GM13976 (cell line): ENCODE measurements at regions not wholly inside any gene's neighbourhood (a gene's known extent, or its start where the extent isn't known, plus 50 kb on each side); places are given as distances from the start of the nearest gene placed in this dataset.
"Not testable (repeated sequence)": the region's sequence is repeated elsewhere in the genome, so short reads cannot be mapped to it uniquely, and the experiment has no call there.

Source experiments
- DNase-seq: peaks from one replicate; pipeline ENCODE4 v3.0.0; 2012; ENCODE audit warnings: low spot score
- in situ Hi-C: fragments of 300-500 bp; cut with MboI; formaldehyde crosslinking; loops from one replicate; pipeline ENCODE4 v1.12.0; 2022; ENCODE audit warnings: low sequenced_read_pairs, mixed read lengths, inconsistent platforms; ENCODE audit not compliant: unreplicated experiment
- TF ChIP-seq, protein P1 (sequence below): IDR thresholded peaks from 2 replicates; pipeline ENCODE4 v1.5.1; 2012; ENCODE audit warnings: borderline replicate concordance, mild to moderate bottlenecking; ENCODE audit not compliant: insufficient read depth; ENCODE audit errors: extremely low read depth, missing control alignments, control extremely low read depth

DNA sequence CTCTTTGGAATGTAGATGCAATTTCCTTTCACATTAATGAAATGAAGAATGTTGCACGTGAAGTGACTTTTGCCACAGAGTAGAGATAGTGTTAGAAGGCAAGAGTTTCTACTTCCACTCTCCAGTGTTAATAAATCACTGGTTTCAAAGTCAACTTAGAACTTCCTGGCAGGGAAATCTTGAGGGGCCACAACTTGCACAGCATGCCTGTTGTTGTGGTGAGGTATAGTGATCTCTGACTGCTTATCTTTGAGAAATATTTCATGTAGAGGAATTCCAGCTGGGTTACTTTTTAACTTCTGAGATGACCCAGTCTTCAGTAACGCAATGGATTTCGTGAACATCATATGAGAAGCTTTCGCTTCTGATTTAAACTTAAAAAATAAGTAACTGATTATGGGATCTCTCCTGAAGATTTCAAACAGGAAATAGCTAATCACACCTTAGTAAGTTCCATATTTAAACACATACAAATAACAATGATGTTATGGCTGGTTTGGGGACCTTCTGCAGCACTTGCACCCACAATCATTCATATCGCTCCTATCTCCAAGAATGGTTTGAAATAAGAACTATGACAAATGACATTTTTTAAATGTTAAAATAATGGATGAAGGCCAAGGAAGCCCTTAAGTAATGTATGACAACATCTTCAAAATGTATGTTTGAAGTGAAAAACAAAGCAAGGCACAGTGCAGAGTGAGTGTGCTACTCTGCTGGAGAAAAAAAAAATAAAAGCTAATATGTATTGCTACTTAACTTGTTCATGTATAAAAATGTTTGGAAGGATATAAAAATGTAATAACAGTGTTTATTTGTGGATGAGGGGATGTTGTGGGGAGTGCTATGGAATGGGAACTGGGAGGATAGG, 726.5 kb upstream of the NECTIN3 start:
- DNase-seq, result no peak
- in situ Hi-C loops, result no loop called here
- TF ChIP-seq, protein P1, sequence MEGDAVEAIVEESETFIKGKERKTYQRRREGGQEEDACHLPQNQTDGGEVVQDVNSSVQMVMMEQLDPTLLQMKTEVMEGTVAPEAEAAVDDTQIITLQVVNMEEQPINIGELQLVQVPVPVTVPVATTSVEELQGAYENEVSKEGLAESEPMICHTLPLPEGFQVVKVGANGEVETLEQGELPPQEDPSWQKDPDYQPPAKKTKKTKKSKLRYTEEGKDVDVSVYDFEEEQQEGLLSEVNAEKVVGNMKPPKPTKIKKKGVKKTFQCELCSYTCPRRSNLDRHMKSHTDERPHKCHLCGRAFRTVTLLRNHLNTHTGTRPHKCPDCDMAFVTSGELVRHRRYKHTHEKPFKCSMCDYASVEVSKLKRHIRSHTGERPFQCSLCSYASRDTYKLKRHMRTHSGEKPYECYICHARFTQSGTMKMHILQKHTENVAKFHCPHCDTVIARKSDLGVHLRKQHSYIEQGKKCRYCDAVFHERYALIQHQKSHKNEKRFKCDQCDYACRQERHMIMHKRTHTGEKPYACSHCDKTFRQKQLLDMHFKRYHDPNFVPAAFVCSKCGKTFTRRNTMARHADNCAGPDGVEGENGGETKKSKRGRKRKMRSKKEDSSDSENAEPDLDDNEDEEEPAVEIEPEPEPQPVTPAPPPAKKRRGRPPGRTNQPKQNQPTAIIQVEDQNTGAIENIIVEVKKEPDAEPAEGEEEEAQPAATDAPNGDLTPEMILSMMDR, result no peak

- TF ChIP-seq, protein P1, result no peak
- in situ Hi-C loops, result no loop called here
- DNase-seq, result no peak
These were observed 722.3 kb upstream of the NECTIN3 start for GRCh38 chr3:110349295-110349694.

- in situ Hi-C loops, result no loop called here
- DNase-seq, result no peak
- TF ChIP-seq, protein P1, result no peak
These were observed 718.6 kb upstream of the NECTIN3 start for GRCh38 chr3:110352841-110353604.

- in situ Hi-C loops, result no loop called here
- DNase-seq, result no peak
- TF ChIP-seq, protein P1, result no peak
These were observed 708.9 kb upstream of the NECTIN3 start for GRCh38 chr3:110362751-110363150.

- DNase-seq, in situ Hi-C loops: not testable (repeated sequence)
These were observed 704.3 kb upstream of the NECTIN3 start for GRCh38 chr3:110367289-110367688.

DNA sequence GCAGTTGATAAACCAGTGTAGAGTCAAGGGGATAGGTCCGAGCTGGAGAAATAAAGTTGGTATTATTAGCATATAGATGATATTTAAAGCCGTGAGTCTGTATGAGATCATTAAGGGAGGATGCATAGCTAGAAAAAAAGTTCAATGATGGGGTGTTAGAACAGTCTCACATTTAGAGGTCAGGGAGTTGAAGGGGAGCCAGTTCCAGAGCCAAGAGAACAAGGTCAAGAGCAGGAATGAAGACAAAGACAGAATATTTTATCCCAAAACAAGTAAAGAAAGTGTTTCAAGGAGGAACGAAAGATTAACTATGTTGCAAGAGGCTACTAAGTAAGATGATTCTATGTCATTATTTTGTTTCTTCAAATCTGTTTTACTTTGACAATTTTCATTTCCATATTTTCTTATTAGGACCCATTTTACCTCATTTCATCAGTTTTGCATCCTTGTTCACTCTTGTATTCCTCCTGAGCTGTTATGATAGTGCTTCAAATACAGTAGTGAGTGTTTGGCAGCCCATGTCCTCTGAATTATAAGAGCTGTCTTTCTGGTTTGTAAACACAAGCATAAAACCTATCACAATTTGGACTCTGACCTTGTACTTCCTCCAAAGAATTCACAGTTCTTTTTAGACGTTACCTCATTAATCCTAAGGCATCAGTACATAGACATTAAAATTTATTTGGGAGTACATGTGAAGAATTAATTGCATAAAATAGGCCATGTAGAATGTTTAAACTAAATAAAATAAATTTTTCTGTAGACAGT, 695.7 kb upstream of the NECTIN3 start:
- DNase-seq, result no peak
- in situ Hi-C loops, result no loop called here
- TF ChIP-seq, protein P1, result no peak
